ENCODE measurements at regions not wholly inside any gene's neighbourhood (a gene's known extent, or its start where the extent isn't known, plus 50 kb on each side); places are given as distances from the start of the nearest gene placed in this dataset.

GRCh38 chr16:86437348-86437747 lies 73.0 kb upstream of the FOXF1 start (continued):
- no peak for TF ChIP-seq ZZZ3 (IDR thresholded peaks at IDR 0.05; ENCODE audit: control insufficient read depth, insufficient read length, low read depth)

DNA sequence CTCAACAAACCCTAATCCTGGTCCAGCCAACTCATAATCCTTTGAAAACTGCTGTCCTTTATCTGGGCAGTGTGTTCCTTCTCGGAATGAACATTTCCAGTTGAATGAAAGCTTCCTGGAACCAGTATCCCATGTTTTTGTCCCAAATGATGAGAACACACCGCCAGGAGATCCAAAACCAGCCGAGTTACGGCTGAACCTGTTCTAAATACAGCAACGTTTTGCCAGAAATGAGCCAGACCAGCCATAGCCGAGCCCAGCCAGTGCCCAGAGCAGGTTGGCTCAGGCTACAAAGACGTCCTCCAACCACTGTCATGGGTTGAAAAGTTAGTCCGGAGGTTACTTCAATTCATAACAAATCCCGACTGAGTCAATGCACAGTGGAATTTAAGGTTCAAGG lies 67.6 kb upstream of the FOXF1 start:
- SMC1A ChIA-PET (ENCODE audit: uncharacterized antibody, unreplicated experiment) = no interaction called here
- Histone ChIP-seq H3K4me3 (no peak overlapping the region), H4K20me1 (ENCODE audit: control insufficient read depth, insufficient read depth) (no peaks in the 10 kb centered on the region), H3K36me3 (ENCODE audit: control insufficient read depth in 2 of 2, insufficient read depth in 2 of 2, low read length in 1 of 2) (no peaks in the 10 kb centered on the region), H3K27ac (ENCODE audit: control insufficient read depth, insufficient read depth) (no peak overlapping the region), H3K4me1 (ENCODE audit: control insufficient read depth, insufficient read depth, low read length) (no peaks in the 10 kb centered on the region), H3K27me3 (replicated peaks in 1 of 2; ENCODE audit: control insufficient read depth in 2 of 2, insufficient read depth in 2 of 2, low read length in 1 of 2) (peaks cover 2 to 7% of the 10 kb centered on the region in 2 experiments; a peak in 2 of 4 replicates), H3K4me2 (ENCODE audit: control insufficient read depth, insufficient read depth) (no peak overlapping the region), H3K79me2 (ENCODE audit: control insufficient read depth, insufficient read depth, low read length) (no peaks in the 10 kb centered on the region), H3K9ac (ENCODE audit: control insufficient read depth, insufficient read depth, low read length) (no peak overlapping the region), H3K9me3 (replicated peaks; ENCODE audit: control insufficient read depth, insufficient read depth, low read length) (no peaks in the 10 kb centered on the region), H2AFZ (ENCODE audit: control insufficient read depth, low read depth, low read length) (no peak overlapping the region)
- FAIRE-seq (no peak), DNase-seq (ENCODE audit: low read depth, low spot score) (no peak), ATAC-seq (no peak)
- CTCF ChIA-PET = no interaction called here
- intact Hi-C loops (cut with micrococcal nuclease; ENCODE audit: unreplicated experiment) (no loop called here), in situ Hi-C loops (cut with MboI) (no loop called here)
- BruUV-seq (replicated peaks) = no TSS peak
- 39% methylated on average over 9 of the region's 9 CpGs for WGBS (ENCODE audit: insufficient coverage, insufficient replicate concordance, low lambda C conversion rate, missing lambda C conversion rate)
- POLR2A ChIA-PET = no interaction called here
- RAD21 ChIA-PET (ENCODE audit: unreplicated experiment) = no interaction called here
- TF ChIP-seq RAD51 (IDR thresholded peaks at IDR 0.05) = no peak
- no peak for TF ChIP-seq MYC (IDR thresholded peaks at IDR 0.05; ENCODE audit: insufficient read depth, insufficient read length, insufficient replicate concordance, low read length, severe bottlenecking)
- TF ChIP-seq MTA2 (IDR thresholded peaks at IDR 0.05; ENCODE audit: low read depth) = no peak
- TF ChIP-seq MEF2A (IDR thresholded peaks at IDR 0.05; ENCODE audit: insufficient read depth, low read depth, low read length) = no peak

DNA sequence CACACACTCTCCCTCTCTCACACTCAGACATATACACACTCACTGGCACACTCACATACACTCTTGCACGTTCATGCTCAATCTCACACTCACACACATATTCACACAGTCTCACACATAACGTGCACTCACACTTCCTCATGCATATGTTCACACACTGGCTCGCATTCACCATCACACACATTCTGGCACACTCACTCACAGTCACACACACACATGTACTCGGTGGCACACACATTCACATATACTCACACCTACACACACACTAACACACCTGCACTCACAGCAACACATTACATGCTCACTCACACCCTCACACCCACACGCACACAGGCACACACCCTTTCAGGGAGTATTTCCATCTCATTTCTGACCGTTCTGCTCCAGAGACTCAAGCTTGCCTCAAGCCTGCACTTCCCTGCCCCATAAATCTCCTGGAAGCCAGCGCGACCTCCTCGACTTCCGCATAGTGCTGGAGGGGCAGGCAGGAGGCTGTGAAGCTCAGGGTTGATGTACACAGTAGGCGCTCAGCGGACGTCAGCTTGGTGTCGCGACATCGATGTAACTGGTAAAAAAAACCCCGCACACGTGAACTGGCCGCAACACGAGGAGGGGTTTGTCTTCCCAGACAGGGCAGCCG lies 66.7 kb upstream of the FOXF1 start:
- ChIA-PET POLR2A (no interaction called here), SMC1A (ENCODE audit: uncharacterized antibody, unreplicated experiment) (no interaction called here), CTCF (no interaction called here), RAD21 (ENCODE audit: unreplicated experiment) (no interaction called here)
- H3K4me2 ChIP-seq (ENCODE audit: control insufficient read depth, insufficient read depth) = no peak overlapping the region
- ATAC-seq (no peak), DNase-seq (ENCODE audit: low read depth, low spot score) (no peak), FAIRE-seq (no peak)
- in situ Hi-C loops (cut with MboI) = no loop called here
- no peaks in the 10 kb centered on the region for H3K4me1 ChIP-seq (ENCODE audit: control insufficient read depth, insufficient read depth, low read length)
- H3K27ac ChIP-seq (ENCODE audit: control insufficient read depth, insufficient read depth) = no peak overlapping the region
- no peak overlapping the region for H3K9ac ChIP-seq (ENCODE audit: control insufficient read depth, insufficient read depth, low read length)
- no TSS peak for BruUV-seq (replicated peaks)
- 8% methylated on average over 21 of the region's 21 CpGs for WGBS (ENCODE audit: insufficient coverage, insufficient replicate concordance, low lambda C conversion rate, missing lambda C conversion rate)
- H3K9me3 ChIP-seq (replicated peaks; ENCODE audit: control insufficient read depth, insufficient read depth, low read length) = no peaks in the 10 kb centered on the region
- H2AFZ ChIP-seq (ENCODE audit: control insufficient read depth, low read depth, low read length) = no peak overlapping the region
- H3K27me3 ChIP-seq (replicated peaks in 1 of 2; ENCODE audit: control insufficient read depth in 2 of 2, insufficient read depth in 2 of 2, low read length in 1 of 2) = peaks cover 2 to 7% of the 10 kb centered on the region in 2 experiments; a peak in 2 of 4 replicates
- H3K4me3 ChIP-seq = no peak overlapping the region
- no peaks in the 10 kb centered on the region for H3K36me3 ChIP-seq (ENCODE audit: control insufficient read depth in 2 of 2, insufficient read depth in 2 of 2, low read length in 1 of 2)
- TF ChIP-seq BCL3 (IDR thresholded peaks at IDR 0.05; ENCODE audit: borderline replicate concordance, insufficient read depth, low read depth, low read length, poor library complexity, severe bottlenecking) = peak; percentile 65
- TF ChIP-seq MEF2A (IDR thresholded peaks at IDR 0.05; ENCODE audit: insufficient read depth, low read depth, low read length) = no peak
- no peaks in the 10 kb centered on the region for H4K20me1 ChIP-seq (ENCODE audit: control insufficient read depth, insufficient read depth)
- intact Hi-C loops (cut with micrococcal nuclease; ENCODE audit: unreplicated experiment) = no loop called here
- no peaks in the 10 kb centered on the region for H3K79me2 ChIP-seq (ENCODE audit: control insufficient read depth, insufficient read depth, low read length)

Data from GM12878 (cell line).